Fibroblast of skin of right quadriceps (primary cell): ENCODE measurements at regions not wholly inside any gene's neighbourhood (a gene's known extent, or its start where the extent isn't known, plus 50 kb on each side); places are given as distances from the start of the nearest gene placed in this dataset.
"Not testable (repeated sequence)": the region's sequence is repeated elsewhere in the genome, so short reads cannot be mapped to it uniquely, and the experiment has no call there.

Experiments used
- DNase-seq: peaks from one replicate; pipeline ENCODE4 v3.0.0-alpha.2; 2013

GRCh38 chr6:11961923-11962322 is 50.2 kb upstream of the HIVEP1 start:
- no peak for DNase-seq

GRCh38 chr6:11960909-11961779 is 51.0 kb upstream of the HIVEP1 start:
- no peak for DNase-seq

- DNase-seq: no peak
Measured at GRCh38 chr6:11956781-11957180, 55.3 kb upstream of the HIVEP1 start.

- DNase-seq: no peak
Measured at GRCh38 chr6:11953641-11954040, 58.5 kb upstream of the HIVEP1 start.

DNA sequence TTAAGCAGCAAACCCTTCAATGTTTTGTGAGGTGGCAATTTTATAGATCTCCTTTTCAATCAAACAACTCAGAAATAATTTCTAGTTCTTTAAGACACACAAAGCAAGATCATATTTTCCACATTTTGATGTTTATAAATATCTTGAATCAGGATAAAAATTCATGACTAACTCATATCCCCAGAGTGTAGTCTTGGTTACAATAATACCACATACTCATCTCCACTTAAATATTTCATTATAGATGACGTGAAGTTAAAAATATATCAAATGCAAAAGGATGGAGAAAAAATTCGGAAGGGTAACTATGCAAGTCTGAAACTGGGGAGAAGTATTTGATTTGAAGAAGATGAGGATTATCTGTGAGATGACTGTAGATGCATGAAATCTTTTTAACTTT is 59.8 kb upstream of the HIVEP1 start:
- peak; percentile 39 for DNase-seq

GRCh38 chr6:11951868-11952267 is 60.2 kb upstream of the HIVEP1 start:
- DNase-seq: no peak

- no peak for DNase-seq
Measured at GRCh38 chr6:11950109-11950508, 62.0 kb upstream of the HIVEP1 start.

- no peak for DNase-seq
Measured at GRCh38 chr6:11947575-11947974, 64.5 kb upstream of the HIVEP1 start.

DNA sequence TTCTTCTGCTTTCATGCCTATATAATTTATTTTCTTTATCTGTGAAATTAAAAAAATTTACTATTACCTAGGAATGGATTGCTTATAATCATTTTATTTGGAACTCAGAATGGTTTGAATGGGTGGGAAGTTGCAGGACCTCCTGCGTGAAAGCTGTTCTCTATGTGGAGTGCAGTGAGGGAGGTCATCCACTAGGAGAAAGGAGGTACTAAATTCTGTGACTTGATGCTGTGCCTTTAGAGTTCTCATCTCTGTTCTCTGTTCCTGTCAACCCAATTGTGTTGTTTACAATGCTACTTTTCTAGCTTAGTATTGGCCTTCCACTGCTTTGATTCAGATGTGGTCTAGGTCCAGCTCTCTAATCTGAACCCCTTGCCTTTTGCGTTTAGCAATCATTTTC is 65.0 kb upstream of the HIVEP1 start:
- DNase-seq: no peak

- no peak for DNase-seq
Measured at GRCh38 chr6:11944111-11944510, 68.0 kb upstream of the HIVEP1 start.

DNA sequence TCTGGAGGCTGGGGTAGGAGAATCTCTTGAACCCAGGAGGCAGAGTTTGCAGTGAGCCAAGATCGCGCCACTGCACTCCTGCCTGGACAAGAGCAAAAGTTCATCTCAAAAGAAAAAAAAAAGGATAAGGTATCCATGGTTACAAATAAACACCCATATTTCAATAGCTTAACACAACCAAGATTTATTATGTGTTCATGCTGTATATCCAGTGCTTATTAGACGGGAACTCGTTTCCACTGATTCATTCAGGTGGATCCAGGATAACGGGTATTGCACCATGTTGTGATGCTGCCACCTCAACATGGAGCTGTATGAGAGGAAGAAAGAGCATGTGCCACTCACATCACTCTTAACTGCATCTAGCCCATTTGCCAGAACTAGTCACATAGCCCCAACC is 69.1 kb upstream of the HIVEP1 start:
- DNase-seq: no peak

GRCh38 chr6:11942185-11942864 is 69.8 kb upstream of the HIVEP1 start:
- no peak for DNase-seq

DNA sequence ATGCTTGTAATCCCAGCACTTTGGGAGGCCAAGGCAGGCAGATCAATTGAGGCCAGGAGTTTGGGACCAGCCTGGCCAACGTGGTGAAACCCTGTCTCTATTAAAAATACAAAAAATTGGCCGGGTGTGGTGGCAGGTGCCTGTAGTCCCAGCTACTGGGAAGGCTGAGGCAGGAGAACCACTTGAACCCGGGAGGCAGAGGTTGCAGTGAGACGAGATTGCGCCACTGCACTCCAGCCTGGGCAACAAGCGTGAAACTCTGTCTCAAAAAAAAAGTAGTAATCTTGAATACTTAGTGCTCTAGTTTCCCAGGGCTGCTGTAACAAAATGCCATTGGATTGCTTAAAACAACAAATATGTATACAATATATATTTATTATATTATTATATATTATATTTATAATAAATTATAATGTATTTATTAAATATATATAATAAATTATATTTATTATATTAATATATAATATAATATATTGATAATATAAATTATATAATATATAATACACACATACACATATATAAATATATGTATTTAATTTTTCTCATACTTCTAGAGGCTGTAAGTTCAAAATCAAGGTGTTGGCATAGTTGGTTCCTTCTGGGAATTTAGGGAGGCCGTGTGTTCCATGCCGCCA is 71.5 kb upstream of the HIVEP1 start:
- DNase-seq: not testable (repeated sequence)

- no peak for DNase-seq
Measured at GRCh38 chr6:11938285-11938890, 73.7 kb upstream of the HIVEP1 start.

DNA sequence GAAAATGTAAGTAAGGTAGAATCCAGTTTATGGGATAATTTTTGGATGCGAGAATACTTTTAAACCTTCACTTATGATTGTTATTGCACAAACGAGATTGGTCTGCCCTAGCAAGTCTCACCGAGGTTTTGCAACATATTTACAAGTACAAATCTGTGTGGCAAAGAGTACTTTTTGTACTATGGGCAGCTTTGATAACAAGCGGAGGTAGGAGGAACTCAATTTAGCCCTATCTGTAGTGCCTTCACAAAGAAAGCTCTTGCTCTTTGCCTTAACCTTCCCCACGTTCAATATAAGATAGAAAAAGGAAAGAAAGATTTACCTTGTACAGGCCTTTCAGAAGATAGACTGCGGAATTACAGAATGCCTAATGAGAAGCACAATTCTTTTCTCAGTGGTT is 77.5 kb upstream of the HIVEP1 start:
- DNase-seq: no peak

DNA sequence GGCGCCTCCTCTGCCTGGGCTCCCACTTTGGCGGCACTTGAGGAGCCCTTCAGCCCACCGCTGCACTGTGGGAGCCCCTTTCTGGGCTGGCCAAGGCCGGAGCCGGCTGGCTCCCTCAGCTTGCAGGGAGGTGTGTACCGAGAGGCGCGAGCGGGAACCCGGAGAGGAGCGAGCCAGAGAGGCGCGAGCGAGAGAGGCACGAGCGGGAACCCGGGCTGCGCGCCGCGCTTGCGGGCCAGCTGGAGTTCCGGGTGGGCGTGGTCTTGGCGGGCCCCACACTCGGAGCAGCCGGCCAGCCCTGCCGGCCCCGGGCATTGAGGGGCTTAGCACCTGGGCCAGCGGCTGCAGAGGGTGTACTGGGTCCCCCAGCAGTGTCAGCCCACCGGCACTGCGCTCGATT is 79.2 kb upstream of the HIVEP1 start:
- not testable (repeated sequence) for DNase-seq

- DNase-seq: no peak
Measured at GRCh38 chr6:11931296-11932035, 80.6 kb upstream of the HIVEP1 start.

DNA sequence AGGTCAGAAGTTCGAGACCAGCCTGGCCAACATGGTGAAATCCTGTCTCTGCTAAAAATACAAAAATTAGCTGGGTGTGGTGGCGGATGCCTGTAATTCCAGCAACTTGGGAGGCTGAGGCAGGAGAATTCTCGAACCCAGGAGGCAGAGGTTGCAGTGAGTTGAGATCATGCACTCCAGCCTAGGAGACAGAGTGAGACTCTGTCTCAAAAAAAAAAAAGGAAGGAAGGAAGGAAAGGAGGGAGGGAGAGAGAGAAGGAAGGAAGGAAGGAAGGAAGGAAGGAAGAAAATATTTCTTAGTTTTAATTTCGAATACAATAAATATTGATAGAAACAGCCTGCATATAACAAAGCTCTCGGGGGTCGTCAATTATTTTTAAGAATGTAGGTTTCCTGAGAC is 81.3 kb upstream of the HIVEP1 start:
- DNase-seq: not testable (repeated sequence)

GRCh38 chr6:11930240-11930639 is 81.9 kb upstream of the HIVEP1 start:
- no peak for DNase-seq

GRCh38 chr6:11929241-11929835 is 82.8 kb upstream of the HIVEP1 start:
- no peak for DNase-seq

DNA sequence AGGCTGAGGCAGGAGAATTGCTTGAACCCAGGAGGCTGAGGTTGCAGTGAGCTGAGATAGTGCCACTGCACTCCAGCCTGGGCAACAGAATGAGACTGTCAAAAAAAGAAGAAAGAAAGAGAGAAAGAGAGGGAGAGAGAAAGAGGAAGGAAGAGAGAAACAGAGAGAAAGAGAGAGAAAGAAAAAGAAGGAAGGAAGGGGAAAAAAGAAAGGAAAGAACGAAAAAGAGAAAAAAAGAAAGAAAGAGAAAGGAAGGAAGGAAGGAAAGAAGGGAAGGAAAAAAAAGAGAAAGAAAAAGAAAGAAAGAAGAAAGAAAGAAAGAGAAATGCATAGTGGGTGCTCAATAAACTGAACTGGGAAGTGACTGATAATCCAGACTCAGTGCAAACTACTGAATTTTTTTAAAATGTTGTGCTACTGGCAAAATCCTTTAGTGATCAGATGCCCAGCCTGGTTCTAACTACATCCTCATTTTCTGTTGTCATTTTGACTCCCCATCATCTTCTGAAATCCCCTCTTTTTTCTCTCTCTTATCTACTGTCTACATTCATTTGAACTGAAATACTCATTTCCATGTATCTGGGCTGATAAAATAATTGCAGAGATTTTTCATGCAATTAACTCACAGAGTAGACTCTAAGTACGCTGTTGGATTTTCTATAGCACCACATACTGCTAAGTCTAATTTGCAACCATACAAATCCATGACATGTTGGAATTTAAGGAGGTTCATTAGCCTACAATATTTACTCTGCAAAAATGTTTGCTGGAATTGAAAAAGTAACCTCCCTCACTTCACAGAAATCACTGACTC is 85.3 kb upstream of the HIVEP1 start:
- DNase-seq: no peak
